OCI-LY7 (cell line): ENCODE measurements at regions not wholly inside any gene's neighbourhood (a gene's known extent, or its start where the extent isn't known, plus 50 kb on each side); places are given as distances from the start of the nearest gene placed in this dataset.

Source experiments
- BruUV-seq: library from RNA; stranded (reverse); fragments of 400-500 nt; replicated peaks from 2 replicates; lab custom pipeline; 2021; lab: Mats Ljungman, UMichigan
- CTCF ChIA-PET: fragments of 300-600 bp; sonication (Branson Sonifier 250); formaldehyde crosslinking; loops from one replicate; lab custom pipeline; 2022; ENCODE audit warnings: antibody characterized with exemption; ENCODE audit not compliant: unreplicated experiment; lab: Charles Lee
- POLR2A ChIA-PET: fragments of 300-600 bp; sonication (Branson Sonifier 250); formaldehyde crosslinking; loops from one replicate; lab custom pipeline; 2022; ENCODE audit warnings: antibody characterized with exemption; lab: Charles Lee
- DNase-seq: peaks from one replicate; pipeline ENCODE4 v3.0.0-alpha.2; 2015; ENCODE audit warnings: low spot score
- H2AFZ ChIP-seq: fragments of 200-600 bp; sonication (generic), shearing (Covaris generic); 2 replicates; pipeline ENCODE4 v1.6.1; 2014; ENCODE audit warnings: mild to moderate bottlenecking, antibody characterized with exemption, low read length, moderate library complexity
- H3K27ac ChIP-seq: fragments of 200-600 bp; sonication (generic); 2 replicates; pipeline ENCODE4 v1.5.1; 2014; ENCODE audit warnings: mixed run types, low read depth, mild to moderate bottlenecking, moderate library complexity, low read length, inconsistent platforms; ENCODE audit not compliant: poor library complexity, severe bottlenecking
- H3K36me3 ChIP-seq: fragments of 200-600 bp; sonication (generic); 2 replicates; pipeline ENCODE4 v1.6.1; 2014; ENCODE audit warnings: mild to moderate bottlenecking, antibody characterized with exemption, low read length, moderate library complexity, mixed read lengths; ENCODE audit not compliant: insufficient read depth
- H3K4me1 ChIP-seq: fragments of 200-600 bp; sonication (generic); 2 replicates; pipeline ENCODE4 v1.5.1; 2014; ENCODE audit warnings: mild to moderate bottlenecking, low read length; ENCODE audit not compliant: insufficient read depth, poor library complexity, severe bottlenecking
- H3K4me2 ChIP-seq: fragments of 200-600 bp; sonication (generic); 2 replicates; pipeline ENCODE4 v1.6.1; 2014; ENCODE audit warnings: mild to moderate bottlenecking, low read length
- H3K4me3 ChIP-seq: fragments of 200-600 bp; sonication (generic); 2 replicates; pipeline ENCODE4 v1.5.1; 2014; ENCODE audit warnings: mild to moderate bottlenecking, low read depth, low read length; ENCODE audit not compliant: poor library complexity, severe bottlenecking
- H3K79me2 ChIP-seq: fragments of 200-600 bp; sonication (generic); 2 replicates; pipeline ENCODE4 v1.6.1; 2016; ENCODE audit warnings: low read depth, mild to moderate bottlenecking, low read length, moderate library complexity, mixed read lengths; ENCODE audit not compliant: insufficient read depth
- H3K9me2 ChIP-seq: fragments of 200-600 bp; sonication (generic); 2 replicates; pipeline ENCODE4 v1.6.1; 2016; ENCODE audit warnings: mild to moderate bottlenecking, low read length, mixed read lengths; ENCODE audit not compliant: insufficient read depth
- H3K9me3 ChIP-seq: fragments of 200-600 bp; sonication (generic); 2 replicates; pipeline ENCODE4 v1.6.1; 2014; ENCODE audit warnings: mild to moderate bottlenecking, mixed run types, low read length, mixed read lengths
- H4K20me1 ChIP-seq: fragments of 200-600 bp; sonication (generic); 2 replicates; pipeline ENCODE4 v1.6.1; 2014; ENCODE audit warnings: mild to moderate bottlenecking, antibody characterized with exemption, low read length, moderate library complexity, mixed read lengths; ENCODE audit not compliant: insufficient read depth
- CTCF ChIP-seq: fragments of 200-600 bp; sonication (generic); conservative IDR thresholded peaks from 2 replicates; pipeline ENCODE4 v1.5.1; 2014; ENCODE audit warnings: mild to moderate bottlenecking, antibody characterized with exemption, low read length, moderate library complexity, mixed read lengths
- EZH2phosphoT487 ChIP-seq: fragments of 200-600 bp; sonication (generic); IDR thresholded peaks from 2 replicates; pipeline ENCODE4 v1.6.1; 2018; ENCODE audit warnings: low read depth, borderline replicate concordance, mild to moderate bottlenecking, mixed run types, antibody characterized with exemption, low read length, moderate library complexity, mixed read lengths
- intact Hi-C: fragments of 100-400 bp; cut with micrococcal nuclease; formaldehyde crosslinking; loops from one replicate; pipeline ENCODE4 v1.10.0; 2022; ENCODE audit not compliant: unreplicated experiment

DNA sequence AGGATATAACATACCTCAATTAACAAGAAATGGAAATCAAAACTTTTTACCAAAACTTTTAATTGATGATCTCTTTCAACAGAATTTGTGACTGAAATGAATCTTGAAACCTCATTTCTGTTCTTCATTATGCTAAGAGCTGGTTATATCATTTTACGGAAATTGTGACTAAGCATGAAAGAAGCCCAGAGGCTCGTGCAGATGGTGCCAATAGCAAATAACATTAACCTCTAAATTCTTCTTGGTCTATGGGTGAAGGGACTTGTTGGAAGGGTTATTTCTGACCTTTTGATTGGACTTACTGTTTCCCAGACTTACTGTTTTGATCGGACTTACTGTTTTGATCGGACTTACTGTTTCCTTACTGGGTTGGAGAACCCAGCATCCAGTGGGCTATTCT, 435.6 kb downstream of the TDRD15 start:
- Histone ChIP-seq H3K27ac (no peak overlapping the region), H3K9me2 (no peaks in the 10 kb centered on the region), H2AFZ (no peak overlapping the region), H3K79me2 (no peaks in the 10 kb centered on the region), H4K20me1 (no peaks in the 10 kb centered on the region), H3K36me3 (no peaks in the 10 kb centered on the region), H3K4me2 (no peak overlapping the region), H3K4me1 (no peaks in the 10 kb centered on the region), H3K9me3 (no peaks in the 10 kb centered on the region), H3K4me3 (no peak overlapping the region)
- TF ChIP-seq CTCF (no peak), EZH2phosphoT487 (no peak)
- POLR2A ChIA-PET = no interaction called here
- DNase-seq = no peak
- intact Hi-C loops = no loop called here
- no TSS peak for BruUV-seq
- CTCF ChIA-PET = no interaction called here

DNA sequence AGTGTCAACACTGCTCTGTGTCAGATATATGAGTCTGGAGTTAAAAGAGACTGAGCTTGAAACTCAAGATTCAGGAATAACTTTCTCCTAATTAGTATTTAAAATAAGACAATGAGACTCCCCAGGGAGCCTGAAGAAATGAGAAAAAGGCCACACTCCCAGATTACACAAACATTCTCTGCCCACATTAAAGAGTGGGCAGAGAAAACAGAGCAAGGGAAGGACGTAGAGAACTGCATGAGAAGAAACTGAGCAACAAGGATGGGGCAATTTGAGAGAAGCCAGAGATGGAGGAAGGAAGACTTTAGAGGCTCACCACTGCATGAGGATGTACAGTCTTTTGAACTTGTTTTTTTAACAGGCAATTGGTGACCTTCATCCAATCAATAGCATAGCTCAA, 438.2 kb downstream of the TDRD15 start:
- ChIA-PET CTCF (no interaction called here), POLR2A (no interaction called here)
- Histone ChIP-seq H3K79me2 (no peaks in the 10 kb centered on the region), H3K27ac (no peak overlapping the region), H2AFZ (no peak overlapping the region), H4K20me1 (no peaks in the 10 kb centered on the region), H3K4me3 (no peak overlapping the region), H3K36me3 (no peaks in the 10 kb centered on the region), H3K4me2 (no peak overlapping the region), H3K9me3 (no peaks in the 10 kb centered on the region), H3K9me2 (no peaks in the 10 kb centered on the region), H3K4me1 (no peaks in the 10 kb centered on the region)
- no TSS peak for BruUV-seq
- no peak for TF ChIP-seq CTCF
- no peak for TF ChIP-seq EZH2phosphoT487
- no peak for DNase-seq
- intact Hi-C loops = no loop called here

DNA sequence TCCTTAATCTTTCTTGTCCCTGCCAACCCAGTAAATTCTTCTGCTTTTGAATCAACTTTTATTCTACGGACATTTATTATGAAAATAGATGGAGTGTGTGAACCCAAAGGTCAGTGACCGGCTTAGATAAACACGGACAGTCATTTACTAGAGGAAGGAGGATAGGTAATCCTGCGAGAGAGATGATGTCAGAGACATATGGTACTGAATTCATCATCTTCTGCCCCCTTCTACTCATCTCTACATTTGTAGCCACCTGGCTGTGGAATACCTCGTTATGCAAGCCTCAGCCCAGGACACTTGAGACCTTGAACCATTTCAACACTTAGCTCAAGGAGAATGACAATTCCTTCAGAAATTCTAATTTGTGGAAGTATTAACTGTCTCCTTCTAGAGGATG, 443.6 kb downstream of the TDRD15 start:
- DNase-seq = no peak
- H3K9me3 ChIP-seq = no peaks in the 10 kb centered on the region
- no peaks in the 10 kb centered on the region for H3K79me2 ChIP-seq
- no peaks in the 10 kb centered on the region for H3K36me3 ChIP-seq
- TF ChIP-seq CTCF (no peak), EZH2phosphoT487 (no peak)
- H2AFZ ChIP-seq = no peak overlapping the region
- CTCF ChIA-PET = no interaction called here
- no peaks in the 10 kb centered on the region for H4K20me1 ChIP-seq
- no TSS peak for BruUV-seq
- H3K4me3 ChIP-seq = no peak overlapping the region
- no peaks in the 10 kb centered on the region for H3K4me1 ChIP-seq
- intact Hi-C loops = no loop called here
- no peak overlapping the region for H3K27ac ChIP-seq
- H3K9me2 ChIP-seq = no peaks in the 10 kb centered on the region
- POLR2A ChIA-PET = interaction anchor here (0.7 kb wide), 1 partner anchor 14 kb away, joined by 3 read pairs; no protein-coding TSS in a partner anchor
- H3K4me2 ChIP-seq = no peak overlapping the region
